HG02840 (cell line): ENCODE measurements at regions not wholly inside any gene's neighbourhood (a gene's known extent, or its start where the extent isn't known, plus 50 kb on each side); places are given as distances from the start of the nearest gene placed in this dataset.
"Not testable (repeated sequence)": the region's sequence is repeated elsewhere in the genome, so short reads cannot be mapped to it uniquely, and the experiment has no call there.

Experiments used
- ATAC-seq: cut with Tn5 transposase; IDR thresholded peaks from one replicate; pipeline ENCODE4 v1.9.1; 2021; ENCODE audit warnings: mild to moderate bottlenecking, moderate library complexity, moderate number of reproducible peaks; ENCODE audit not compliant: unreplicated experiment, low FRiP score

- ATAC-seq, result no peak
Observed at GRCh38 chr16:86071611-86072240, 172.8 kb downstream of the IRF8 start.

- ATAC-seq, result no peak
Observed at GRCh38 chr16:86072328-86073102, 173.6 kb downstream of the IRF8 start.

GRCh38 chr16:86073103-86073625 lies 174.2 kb downstream of the IRF8 start:
- ATAC-seq, result no peak

- no peak for ATAC-seq
Observed at GRCh38 chr16:86073763-86074493, 175.0 kb downstream of the IRF8 start.

- no peak for ATAC-seq
Observed at GRCh38 chr16:86074651-86075487, 175.9 kb downstream of the IRF8 start.

GRCh38 chr16:86075488-86075785 lies 176.5 kb downstream of the IRF8 start:
- ATAC-seq, result no peak

- no peak for ATAC-seq
Observed at GRCh38 chr16:86075839-86076440, 177.0 kb downstream of the IRF8 start.

GRCh38 chr16:86076606-86077005 lies 177.6 kb downstream of the IRF8 start:
- no peak for ATAC-seq

- ATAC-seq, result no peak
Observed at GRCh38 chr16:86077243-86077940, 178.4 kb downstream of the IRF8 start.

GRCh38 chr16:86078121-86078600 lies 179.2 kb downstream of the IRF8 start:
- ATAC-seq, result no peak

GRCh38 chr16:86078711-86079110 lies 179.7 kb downstream of the IRF8 start:
- not testable (repeated sequence) for ATAC-seq

- no peak for ATAC-seq
Observed at GRCh38 chr16:86079255-86079885, 180.4 kb downstream of the IRF8 start.

- no peak for ATAC-seq
Observed at GRCh38 chr16:86080131-86080875, 181.3 kb downstream of the IRF8 start.

GRCh38 chr16:86080982-86081381 lies 182.0 kb downstream of the IRF8 start:
- ATAC-seq, result no peak

- ATAC-seq, result no peak
Observed at GRCh38 chr16:86082418-86083030, 183.6 kb downstream of the IRF8 start.

GRCh38 chr16:86083382-86084002 lies 184.5 kb downstream of the IRF8 start:
- no peak for ATAC-seq

GRCh38 chr16:86085161-86085611 lies 186.2 kb downstream of the IRF8 start:
- ATAC-seq, result no peak
